Spinal cord (tissue), 9 donors: ENCODE measurements at regions not wholly inside any gene's neighbourhood (a gene's known extent, or its start where the extent isn't known, plus 50 kb on each side); places are given as distances from the start of the nearest gene placed in this dataset.

Experiments
- DNase-seq, 6 donors: peaks; one replicate each; pipeline versions ENCODE4 v3.0.0 to v3.0.0-alpha.2; 2013 to 2015; ENCODE audit warnings: low spot score in 6 of 6, low read depth in 4 of 6
- H3K27ac ChIP-seq: one replicate; pipeline ENCODE4 v1.5.1; 2013; ENCODE audit warnings: low read depth, low read length, control low read depth
- H3K27me3 ChIP-seq: one replicate; pipeline ENCODE4 v1.6.1; 2013; ENCODE audit warnings: low read length; ENCODE audit not compliant: control insufficient read depth, insufficient read depth
- H3K36me3 ChIP-seq: one replicate; pipeline ENCODE4 v1.6.1; 2013; ENCODE audit warnings: low read length; ENCODE audit not compliant: control insufficient read depth, insufficient read depth
- H3K4me1 ChIP-seq: one replicate; pipeline ENCODE4 v1.6.1; 2013; ENCODE audit warnings: low read length; ENCODE audit not compliant: control insufficient read depth, insufficient read depth
- H3K4me3 ChIP-seq: one replicate; pipeline ENCODE4 v1.5.1; 2013; ENCODE audit warnings: low read depth, low read length, control low read depth
- H3K9me3 ChIP-seq: one replicate; pipeline ENCODE4 v1.6.1; 2013; ENCODE audit warnings: low read length; ENCODE audit not compliant: control insufficient read depth, insufficient read depth
- WGBS: methylation state at CpG from one replicate; pipeline ENCODE4 v1.1.5; 2013; ENCODE audit warnings: missing lambda C conversion rate; ENCODE audit not compliant: insufficient coverage; 5-methylcytosine and 5-hydroxymethylcytosine counted together
- donor health status: healthy.

- Histone ChIP-seq H3K9me3 (no peaks in the 10 kb centered on the region), H3K4me1 (no peaks in the 10 kb centered on the region), H3K4me3 (no peak overlapping the region), H3K27ac (no peak overlapping the region), H3K27me3 (no peaks in the 10 kb centered on the region), H3K36me3 (no peaks in the 10 kb centered on the region)
- 90% methylated on average over 1 of the region's 4 CpGs for WGBS
- no peak for DNase-seq
Measured at GRCh38 chr6:112841553-112842329, 494.6 kb downstream of the RFPL4B start.

- H3K27ac ChIP-seq: no peak overlapping the region
- H3K9me3 ChIP-seq: no peaks in the 10 kb centered on the region
- DNase-seq: no peak
- H3K4me1 ChIP-seq: no peaks in the 10 kb centered on the region
- H3K27me3 ChIP-seq: no peaks in the 10 kb centered on the region
- no peak overlapping the region for H3K4me3 ChIP-seq
- no peaks in the 10 kb centered on the region for H3K36me3 ChIP-seq
Measured at GRCh38 chr6:112842330-112842685, 495.2 kb downstream of the RFPL4B start.

GRCh38 chr6:112846681-112847080 lies 499.6 kb downstream of the RFPL4B start:
- no peak overlapping the region for H3K4me3 ChIP-seq
- H3K36me3 ChIP-seq: no peaks in the 10 kb centered on the region
- H3K9me3 ChIP-seq: no peaks in the 10 kb centered on the region
- peak in 1 of 6 donors; percentile 48 for DNase-seq
- H3K27ac ChIP-seq: no peak overlapping the region
- H3K4me1 ChIP-seq: no peaks in the 10 kb centered on the region
- no peaks in the 10 kb centered on the region for H3K27me3 ChIP-seq
- 45% methylated on average over 2 of the region's 3 CpGs for WGBS

- no peaks in the 10 kb centered on the region for H3K9me3 ChIP-seq
- no peak for DNase-seq
- H3K27ac ChIP-seq: no peak overlapping the region
- H3K27me3 ChIP-seq: no peaks in the 10 kb centered on the region
- no peaks in the 10 kb centered on the region for H3K4me1 ChIP-seq
- no peaks in the 10 kb centered on the region for H3K36me3 ChIP-seq
- no peak overlapping the region for H3K4me3 ChIP-seq
- no CpG with 5 or more reads among the region's 1 CpG for WGBS
Measured at GRCh38 chr6:112851146-112851545, 504.0 kb downstream of the RFPL4B start.

GRCh38 chr6:112853162-112853561 lies 506.0 kb downstream of the RFPL4B start:
- DNase-seq: no peak
- no peaks in the 10 kb centered on the region for H3K27me3 ChIP-seq
- H3K27ac ChIP-seq: no peak overlapping the region
- no peaks in the 10 kb centered on the region for H3K9me3 ChIP-seq
- H3K36me3 ChIP-seq: no peaks in the 10 kb centered on the region
- H3K4me3 ChIP-seq: no peak overlapping the region
- H3K4me1 ChIP-seq: no peaks in the 10 kb centered on the region
- 92% methylated on average over 2 of the region's 2 CpGs for whole genome bisulfite sequencing

- H3K4me3 ChIP-seq: no peak overlapping the region
- no peaks in the 10 kb centered on the region for H3K9me3 ChIP-seq
- no peaks in the 10 kb centered on the region for H3K27me3 ChIP-seq
- DNase-seq: no peak
- H3K27ac ChIP-seq: no peak overlapping the region
- H3K4me1 ChIP-seq: no peaks in the 10 kb centered on the region
- WGBS: 91% methylated on average over 1 of the region's 1 CpG
- no peaks in the 10 kb centered on the region for H3K36me3 ChIP-seq
Measured at GRCh38 chr6:112863753-112864152, 516.6 kb downstream of the RFPL4B start.

- Histone ChIP-seq H3K4me1 (no peaks in the 10 kb centered on the region), H3K27ac (no peak overlapping the region), H3K9me3 (no peaks in the 10 kb centered on the region), H3K4me3 (no peak overlapping the region), H3K36me3 (no peaks in the 10 kb centered on the region), H3K27me3 (no peaks in the 10 kb centered on the region)
- peak in 1 of 6 donors; percentile 60 for DNase-seq
- no CpG with 5 or more reads among the region's 2 CpGs for WGBS
Measured at GRCh38 chr6:112865131-112865530, 518.0 kb downstream of the RFPL4B start.

GRCh38 chr6:112874881-112875280 lies 527.8 kb downstream of the RFPL4B start:
- Histone ChIP-seq H3K36me3 (no peaks in the 10 kb centered on the region), H3K4me1 (no peaks in the 10 kb centered on the region), H3K4me3 (no peak overlapping the region), H3K27me3 (no peaks in the 10 kb centered on the region), H3K27ac (no peak overlapping the region), H3K9me3 (peaks cover 3% of the 10 kb centered on the region)
- 80% methylated on average over 1 of the region's 1 CpG for WGBS
- DNase-seq: no peak

- WGBS: no CpG with 5 or more reads among the region's 4 CpGs
- H3K9me3 ChIP-seq: no peaks in the 10 kb centered on the region
- peak overlapping the region; percentile 57 for H3K27ac ChIP-seq
- H3K4me3 ChIP-seq: no peak overlapping the region
- peaks cover 5% of the 10 kb centered on the region for H3K4me1 ChIP-seq
- H3K27me3 ChIP-seq: no peaks in the 10 kb centered on the region
- H3K36me3 ChIP-seq: no peaks in the 10 kb centered on the region
- DNase-seq: peak in 2 of 6 donors; percentile 37 to 67
Measured at GRCh38 chr6:112877134-112878100, 530.3 kb downstream of the RFPL4B start.
